Smooth muscle cell (in vitro differentiated cells): ENCODE measurements at regions not wholly inside any gene's neighbourhood (a gene's known extent, or its start where the extent isn't known, plus 50 kb on each side); places are given as distances from the start of the nearest gene placed in this dataset.

Source experiments
- DNase-seq: peaks from one replicate; lab custom pipeline; 2025; ENCODE audit not compliant: unreplicated experiment; lab: John Stamatoyannopoulos, UW
- H2AFZ ChIP-seq: fragments of 200-600 bp; sonication (generic); 2 replicates; pipeline ENCODE4 v1.6.0; 2016; ENCODE audit warnings: antibody characterized with exemption, low read depth, mild to moderate bottlenecking
- H3F3A ChIP-seq: fragments of 200-600 bp; sonication (generic); 2 replicates; pipeline ENCODE4 v1.6.0; 2017; ENCODE audit warnings: antibody characterized with exemption, low read depth
- H3K27ac ChIP-seq: fragments of 200-600 bp; sonication (generic); 2 replicates; pipeline ENCODE4 v1.5.1; 2016; ENCODE audit warnings: low read depth, mild to moderate bottlenecking
- H3K27me3 ChIP-seq: fragments of 200-600 bp; sonication (generic); 2 replicates; pipeline ENCODE4 v1.6.1; 2016; ENCODE audit warnings: low read depth, mild to moderate bottlenecking
- H3K36me3 ChIP-seq: fragments of 200-600 bp; sonication (generic); 2 replicates; pipeline ENCODE4 v1.5.1; 2016; ENCODE audit warnings: low read depth
- H3K4me1 ChIP-seq: fragments of 200-600 bp; sonication (generic); 2 replicates; pipeline ENCODE4 v1.5.1; 2016; ENCODE audit warnings: low read depth
- H3K4me2 ChIP-seq: fragments of 200-600 bp; sonication (generic); 2 replicates; pipeline ENCODE4 v1.6.0; 2016; ENCODE audit warnings: mild to moderate bottlenecking
- H3K4me3 ChIP-seq: fragments of 200-600 bp; sonication (generic); 2 replicates; pipeline ENCODE4 v1.5.1; 2016; ENCODE audit warnings: mild to moderate bottlenecking
- H3K79me2 ChIP-seq: fragments of 200-600 bp; sonication (generic); 2 replicates; pipeline ENCODE4 v1.6.0; 2016; ENCODE audit warnings: low read depth, mild to moderate bottlenecking
- H3K9ac ChIP-seq: fragments of 200-600 bp; sonication (generic); 2 replicates; pipeline ENCODE4 v1.6.0; 2016; ENCODE audit warnings: low read depth
- H3K9me3 ChIP-seq: fragments of 200-600 bp; sonication (generic); replicated peaks from 2 replicates; pipeline ENCODE4 v1.5.1; 2016; ENCODE audit warnings: low read depth
- H4K20me1 ChIP-seq: fragments of 200-600 bp; sonication (generic); 2 replicates; pipeline ENCODE4 v1.6.0; 2016; ENCODE audit warnings: low read depth
- CTCF ChIP-seq: fragments of 200-600 bp; sonication (generic); IDR thresholded peaks from 2 replicates; pipeline ENCODE4 v1.5.1; 2017; ENCODE audit warnings: borderline replicate concordance, mild to moderate bottlenecking, antibody characterized with exemption; ENCODE audit not compliant: insufficient read depth, poor library complexity, severe bottlenecking
- WGBS: methylation state at CpG from one replicate; pipeline ENCODE4 v1.1.7; 2016; ENCODE audit warnings: low lambda C conversion rate; 5-methylcytosine and 5-hydroxymethylcytosine counted together

- Histone ChIP-seq H3K4me1 (no peaks in the 10 kb centered on the region), H3K4me3 (no peak overlapping the region), H3F3A (no peaks in the 10 kb centered on the region), H3K27ac (no peak overlapping the region), H3K79me2 (no peaks in the 10 kb centered on the region), H4K20me1 (no peaks in the 10 kb centered on the region), H3K27me3 (peaks cover 9% of the 10 kb centered on the region), H3K9ac (no peak overlapping the region), H3K4me2 (no peak overlapping the region), H3K9me3 (no peaks in the 10 kb centered on the region), H2AFZ (no peak overlapping the region), H3K36me3 (no peaks in the 10 kb centered on the region)
- WGBS, result 91% methylated on average over 8 of the region's 8 CpGs
- no peak for TF ChIP-seq CTCF
- DNase-seq, result no peak
Measured at GRCh38 chr7:156109076-156109475, 296.8 kb upstream of the SHH start.

- Histone ChIP-seq H3K36me3 (no peaks in the 10 kb centered on the region), H3K9me3 (no peaks in the 10 kb centered on the region), H3K4me2 (no peak overlapping the region), H3K9ac (no peak overlapping the region), H3K79me2 (no peaks in the 10 kb centered on the region), H3K4me1 (no peaks in the 10 kb centered on the region), H4K20me1 (no peaks in the 10 kb centered on the region), H2AFZ (no peak overlapping the region), H3K4me3 (no peak overlapping the region), H3K27me3 (peaks cover 3% of the 10 kb centered on the region), H3K27ac (no peak overlapping the region), H3F3A (no peaks in the 10 kb centered on the region)
- WGBS, result 93% methylated on average over 17 of the region's 17 CpGs
- no peak for DNase-seq
- TF ChIP-seq CTCF, result no peak
Measured at GRCh38 chr7:156107957-156108356, 295.7 kb upstream of the SHH start.

GRCh38 chr7:156106107-156106426 lies 293.8 kb upstream of the SHH start:
- no peaks in the 10 kb centered on the region for H3K9me3 ChIP-seq

More at GRCh38 chr7:156106107-156106426, 293.8 kb upstream of the SHH start:
- no peak overlapping the region for H3K27ac ChIP-seq
- H3F3A ChIP-seq, result no peaks in the 10 kb centered on the region
- H3K27me3 ChIP-seq, result no peaks in the 10 kb centered on the region
- no peak for TF ChIP-seq CTCF
- H3K4me3 ChIP-seq, result no peak overlapping the region
- no peak overlapping the region for H2AFZ ChIP-seq
- no peaks in the 10 kb centered on the region for H3K79me2 ChIP-seq
- no peak for DNase-seq
- WGBS, result 88% methylated on average over 9 of the region's 9 CpGs
- no peak overlapping the region for H3K9ac ChIP-seq
- no peaks in the 10 kb centered on the region for H3K4me1 ChIP-seq
- H3K4me2 ChIP-seq, result no peak overlapping the region
- no peaks in the 10 kb centered on the region for H4K20me1 ChIP-seq
- H3K36me3 ChIP-seq, result no peaks in the 10 kb centered on the region
